HEK293 (cell line): ENCODE measurements at regions not wholly inside any gene's neighbourhood (a gene's known extent, or its start where the extent isn't known, plus 50 kb on each side); places are given as distances from the start of the nearest gene placed in this dataset.

Experiments used
- CTCF ChIA-PET: fragments of 350-600 bp; formaldehyde crosslinking; extraction: SDS; loops from one replicate; lab custom pipeline; 2021; ENCODE audit warnings: antibody characterized with exemption; lab: Yijun Ruan, JAX
- POLR2A ChIA-PET: fragments of 300-600 bp; formaldehyde crosslinking; extraction: SDS; loops from one replicate; lab custom pipeline; 2020; ENCODE audit warnings: antibody characterized with exemption, inconsistent platforms; lab: Yijun Ruan, JAX
- H3K27ac ChIP-seq: fragments of 200-500 bp; sonication (Bioruptor generic); 2 replicates; pipeline ENCODE4 v1.5.1; 2014; ENCODE audit warnings: low read depth, low read length, control low read depth, inconsistent platforms; ENCODE audit errors: extremely low read depth
- H3K36me3 ChIP-seq, 2 experiments: fragments of 200-500 bp in 1 of 2; sonication (Bioruptor generic) in 1 of 2; 1 replicate in 1 of 2; 2 replicates in 1 of 2; pipeline ENCODE4 v1.5.1; 2014 to 2017; ENCODE audit warnings: inconsistent platforms in 2 of 2, low read length in 2 of 2; ENCODE audit not compliant: control insufficient read depth in 2 of 2, insufficient read depth in 1 of 2
- H3K4me1 ChIP-seq: fragments of 200-500 bp; sonication (Bioruptor generic); 2 replicates; pipeline ENCODE4 v1.5.1; 2014; ENCODE audit warnings: mild to moderate bottlenecking, low read length, inconsistent platforms; ENCODE audit not compliant: control insufficient read depth, insufficient read depth
- H3K4me3 ChIP-seq: 2 replicates; pipeline ENCODE4 v1.5.1; 2011; ENCODE audit warnings: low read depth, mild to moderate bottlenecking, control low read depth, low read length, moderate library complexity
- H3K9me3 ChIP-seq: fragments of 200-500 bp; sonication (Bioruptor generic); 2 replicates; pipeline ENCODE4 v1.5.1; 2014; ENCODE audit warnings: low read depth, low read length, inconsistent platforms; ENCODE audit not compliant: control insufficient read depth, insufficient read depth
- GFI1B ChIP-seq: fragments of 450-650 bp; formaldehyde crosslinking; IDR thresholded peaks from 2 replicates; pipeline ENCODE4 v1.5.1; 2016; ENCODE audit warnings: missing biosample characterization, missing genetic modification characterization
- GLIS2 ChIP-seq: fragments of 450-650 bp; formaldehyde crosslinking; IDR thresholded peaks from 2 replicates; pipeline ENCODE4 v1.5.1; 2016; ENCODE audit warnings: missing biosample characterization, missing genetic modification characterization
- IKZF3 ChIP-seq: fragments of 450-650 bp; IDR thresholded peaks from 2 replicates; pipeline ENCODE4 v1.5.0; 2018; ENCODE audit warnings: missing biosample characterization, mild to moderate bottlenecking, missing genetic modification characterization, moderate library complexity
- KLF10 ChIP-seq: fragments of 450-650 bp; IDR thresholded peaks from 2 replicates; pipeline ENCODE4 v1.5.1; 2018; ENCODE audit warnings: missing biosample characterization, mild to moderate bottlenecking, missing genetic modification characterization
- ZNF140 ChIP-seq: fragments of 450-650 bp; formaldehyde crosslinking; IDR thresholded peaks from 2 replicates; pipeline ENCODE4 v1.5.1; 2016; ENCODE audit warnings: missing biosample characterization, missing genetic modification characterization
- ZNF426 ChIP-seq: fragments of 450-650 bp; formaldehyde crosslinking; IDR thresholded peaks from 2 replicates; pipeline ENCODE4 v1.5.1; 2017; ENCODE audit warnings: missing biosample characterization, missing genetic modification characterization, mild to moderate bottlenecking, inconsistent platforms, moderate library complexity
- ZNF48 ChIP-seq: fragments of 450-650 bp; formaldehyde crosslinking; IDR thresholded peaks from 2 replicates; pipeline ENCODE4 v1.5.1; 2016; ENCODE audit warnings: missing biosample characterization, missing genetic modification characterization
- ZNF510 ChIP-seq: fragments of 450-650 bp; formaldehyde crosslinking; IDR thresholded peaks from 2 replicates; pipeline ENCODE4 v1.5.1; 2018; ENCODE audit warnings: mild to moderate bottlenecking, missing genetic modification characterization, missing biosample characterization; ENCODE audit not compliant: insufficient replicate concordance
- ZNF521 ChIP-seq: fragments of 450-650 bp; formaldehyde crosslinking; IDR thresholded peaks from 2 replicates; pipeline ENCODE4 v1.5.1; 2017; ENCODE audit warnings: missing biosample characterization, mild to moderate bottlenecking, missing genetic modification characterization
- ZNF558 ChIP-seq: fragments of 450-650 bp; formaldehyde crosslinking; IDR thresholded peaks from 2 replicates; pipeline ENCODE4 v1.5.1; 2016; ENCODE audit warnings: missing biosample characterization, missing genetic modification characterization
- ZNF621 ChIP-seq: fragments of 450-650 bp; formaldehyde crosslinking; IDR thresholded peaks from 2 replicates; pipeline ENCODE4 v1.5.1; 2017; ENCODE audit warnings: missing biosample characterization, missing genetic modification characterization
- ZNF777 ChIP-seq: fragments of 450-650 bp; formaldehyde crosslinking; IDR thresholded peaks from 2 replicates; pipeline ENCODE4 v1.5.1; 2017; ENCODE audit warnings: missing biosample characterization, missing genetic modification characterization, borderline replicate concordance
- ZNF785 ChIP-seq: fragments of 450-650 bp; formaldehyde crosslinking; IDR thresholded peaks from 2 replicates; pipeline ENCODE4 v1.5.1; 2016; ENCODE audit warnings: missing biosample characterization, missing genetic modification characterization
- TF ChIP-seq, protein P1 (sequence below): fragments of 450-650 bp; formaldehyde crosslinking; IDR thresholded peaks from 2 replicates; pipeline ENCODE4 v1.5.1; 2017; ENCODE audit warnings: missing biosample characterization, missing genetic modification characterization
- TF ChIP-seq, protein P2 (sequence below): fragments of 450-650 bp; IDR thresholded peaks from 2 replicates; pipeline ENCODE4 v1.5.1; 2018; ENCODE audit warnings: missing biosample characterization, missing genetic modification characterization
- TF ChIP-seq, protein P3 (sequence below): fragments of 450-650 bp; formaldehyde crosslinking; IDR thresholded peaks from 2 replicates; pipeline ENCODE4 v1.5.1; 2016; ENCODE audit warnings: missing biosample characterization, missing genetic modification characterization, low read depth
- TF ChIP-seq, protein P4 (sequence below): fragments of 450-650 bp; formaldehyde crosslinking; IDR thresholded peaks from 2 replicates; pipeline ENCODE4 v1.5.1; 2016; ENCODE audit warnings: missing biosample characterization, missing genetic modification characterization
- TF ChIP-seq, protein P5 (sequence below): fragments of 450-650 bp; formaldehyde crosslinking; IDR thresholded peaks from 2 replicates; pipeline ENCODE4 v1.5.1; 2016; ENCODE audit warnings: missing biosample characterization, missing genetic modification characterization
- TF ChIP-seq, protein P6 (sequence below): fragments of 450-650 bp; formaldehyde crosslinking; IDR thresholded peaks from 2 replicates; pipeline ENCODE4 v1.5.1; 2016; ENCODE audit warnings: missing biosample characterization, missing genetic modification characterization

DNA sequence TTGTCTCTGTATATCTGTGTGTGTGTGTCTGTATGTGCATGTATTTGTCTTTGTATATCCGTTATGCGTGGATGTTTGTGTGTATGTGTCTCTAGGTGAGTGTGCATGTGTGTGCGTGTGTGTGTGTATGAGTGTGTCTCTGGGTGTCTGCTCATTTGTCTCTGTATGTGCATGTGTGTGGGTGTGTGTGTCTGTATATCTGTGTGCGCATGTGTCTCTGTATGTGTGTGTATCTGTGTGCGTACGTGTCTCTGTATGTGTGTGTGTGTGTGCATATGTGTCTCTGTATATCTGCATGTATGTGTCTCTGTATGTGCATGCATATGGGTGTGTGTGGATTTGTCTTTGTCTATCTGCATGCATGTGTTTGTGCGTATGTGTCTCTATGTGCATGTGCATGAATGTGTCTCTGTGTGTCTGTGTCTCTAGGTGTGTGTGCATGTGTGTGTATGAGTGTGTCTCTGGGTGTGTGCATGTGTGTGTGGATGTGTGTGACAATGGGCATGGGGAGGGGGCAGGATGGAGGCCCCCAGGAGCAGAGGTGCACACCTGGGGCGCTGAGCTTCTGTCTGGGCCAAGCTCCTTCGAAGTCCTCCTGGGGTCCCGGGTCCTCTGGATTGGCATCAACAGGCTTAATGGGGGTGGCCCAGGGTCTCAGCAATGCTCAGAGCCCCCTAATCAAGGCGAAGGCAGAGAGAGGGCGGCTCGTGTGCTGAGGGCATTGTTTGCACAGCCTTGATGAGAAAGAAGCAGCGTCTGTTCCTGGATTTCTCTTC lies 373.4 kb upstream of the IRX4 start:
- Histone ChIP-seq H3K36me3 (no peaks in the 10 kb centered on the region), H3K9me3 (no peaks in the 10 kb centered on the region), H3K27ac (no peak overlapping the region), H3K4me3 (no peak overlapping the region), H3K4me1 (no peaks in the 10 kb centered on the region)
- TF ChIP-seq IKZF3 (no peak), ZNF521 (tag by site-specific recombination) (0 out of 2 replicates have a peak, but pooled peaks have one; percentile 22), ZNF426 (tag by site-specific recombination) (no peak), GFI1B (tag by site-specific recombination) (no peak), ZNF785 (tag by site-specific recombination) (peak; percentile 18; the same call in 1 of the 2 replicates), ZNF510 (tag by site-specific recombination) (no peak), ZNF48 (tag by site-specific recombination) (peak; percentile 93)
- TF ChIP-seq, protein P1, sequence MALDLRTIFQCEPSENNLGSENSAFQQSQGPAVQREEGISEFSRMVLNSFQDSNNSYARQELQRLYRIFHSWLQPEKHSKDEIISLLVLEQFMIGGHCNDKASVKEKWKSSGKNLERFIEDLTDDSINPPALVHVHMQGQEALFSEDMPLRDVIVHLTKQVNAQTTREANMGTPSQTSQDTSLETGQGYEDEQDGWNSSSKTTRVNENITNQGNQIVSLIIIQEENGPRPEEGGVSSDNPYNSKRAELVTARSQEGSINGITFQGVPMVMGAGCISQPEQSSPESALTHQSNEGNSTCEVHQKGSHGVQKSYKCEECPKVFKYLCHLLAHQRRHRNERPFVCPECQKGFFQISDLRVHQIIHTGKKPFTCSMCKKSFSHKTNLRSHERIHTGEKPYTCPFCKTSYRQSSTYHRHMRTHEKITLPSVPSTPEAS (tag by site-specific recombination), result peak; percentile 57
- TF ChIP-seq, protein P2, sequence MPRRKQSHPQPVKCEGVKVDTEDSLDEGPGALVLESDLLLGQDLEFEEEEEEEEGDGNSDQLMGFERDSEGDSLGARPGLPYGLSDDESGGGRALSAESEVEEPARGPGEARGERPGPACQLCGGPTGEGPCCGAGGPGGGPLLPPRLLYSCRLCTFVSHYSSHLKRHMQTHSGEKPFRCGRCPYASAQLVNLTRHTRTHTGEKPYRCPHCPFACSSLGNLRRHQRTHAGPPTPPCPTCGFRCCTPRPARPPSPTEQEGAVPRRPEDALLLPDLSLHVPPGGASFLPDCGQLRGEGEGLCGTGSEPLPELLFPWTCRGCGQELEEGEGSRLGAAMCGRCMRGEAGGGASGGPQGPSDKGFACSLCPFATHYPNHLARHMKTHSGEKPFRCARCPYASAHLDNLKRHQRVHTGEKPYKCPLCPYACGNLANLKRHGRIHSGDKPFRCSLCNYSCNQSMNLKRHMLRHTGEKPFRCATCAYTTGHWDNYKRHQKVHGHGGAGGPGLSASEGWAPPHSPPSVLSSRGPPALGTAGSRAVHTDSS (tag by site-specific recombination), result no peak
- TF ChIP-seq, protein P3, sequence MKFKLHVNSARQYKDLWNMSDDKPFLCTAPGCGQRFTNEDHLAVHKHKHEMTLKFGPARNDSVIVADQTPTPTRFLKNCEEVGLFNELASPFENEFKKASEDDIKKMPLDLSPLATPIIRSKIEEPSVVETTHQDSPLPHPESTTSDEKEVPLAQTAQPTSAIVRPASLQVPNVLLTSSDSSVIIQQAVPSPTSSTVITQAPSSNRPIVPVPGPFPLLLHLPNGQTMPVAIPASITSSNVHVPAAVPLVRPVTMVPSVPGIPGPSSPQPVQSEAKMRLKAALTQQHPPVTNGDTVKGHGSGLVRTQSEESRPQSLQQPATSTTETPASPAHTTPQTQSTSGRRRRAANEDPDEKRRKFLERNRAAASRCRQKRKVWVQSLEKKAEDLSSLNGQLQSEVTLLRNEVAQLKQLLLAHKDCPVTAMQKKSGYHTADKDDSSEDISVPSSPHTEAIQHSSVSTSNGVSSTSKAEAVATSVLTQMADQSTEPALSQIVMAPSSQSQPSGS, result no peak
- ChIA-PET POLR2A (no interaction called here), CTCF (no interaction called here)

DNA sequence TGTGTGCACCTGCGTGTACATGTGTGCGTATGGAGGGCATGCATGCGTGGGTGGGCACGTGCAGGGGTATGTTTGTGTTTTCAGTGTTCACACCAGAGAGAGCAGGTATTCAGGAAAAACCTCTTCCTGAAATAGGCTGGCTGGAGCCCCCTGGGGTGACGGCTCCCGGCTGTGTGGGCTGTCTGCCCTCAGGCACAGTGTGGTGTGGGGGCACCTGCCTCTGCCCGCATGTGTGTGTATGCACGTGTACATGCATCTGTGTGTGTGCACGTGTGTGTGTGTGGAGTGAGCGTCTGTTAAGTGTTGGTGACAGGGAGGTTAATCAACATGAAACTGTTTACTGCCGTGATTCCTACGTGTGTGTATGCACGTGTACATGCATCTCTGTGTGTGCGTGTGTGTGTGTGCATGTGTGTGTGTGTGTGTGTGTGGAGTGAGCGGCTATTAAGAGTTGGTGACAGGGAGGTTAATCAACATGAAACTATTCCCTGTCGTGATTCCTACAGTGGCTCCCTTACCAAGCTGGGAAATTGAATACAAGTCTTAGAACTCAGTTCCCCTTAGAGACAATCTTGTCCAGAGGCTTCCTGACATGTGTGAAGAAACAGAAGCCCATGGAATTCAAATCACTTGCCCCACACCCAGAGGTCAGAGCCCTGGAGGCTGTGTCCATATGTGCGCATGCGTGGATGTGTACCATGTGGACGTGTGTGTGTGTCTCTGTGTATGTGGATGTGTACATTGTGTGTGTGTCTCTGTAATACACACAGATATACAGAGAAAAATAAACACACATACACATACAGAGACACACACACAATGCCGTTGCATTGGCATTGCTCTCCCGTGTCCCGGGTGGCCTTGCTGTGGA lies 372.4 kb upstream of the IRX4 start:
- H3K4me3 ChIP-seq, result no peak overlapping the region
- POLR2A ChIA-PET, result no interaction called here
- no peak overlapping the region for H3K27ac ChIP-seq
- H3K9me3 ChIP-seq, result no peaks in the 10 kb centered on the region
- no peaks in the 10 kb centered on the region for H3K36me3 ChIP-seq
- TF ChIP-seq, protein P1 (tag by site-specific recombination), result peak; percentile 55; the same call in 1 of the 2 replicates
- TF ChIP-seq, protein P4, sequence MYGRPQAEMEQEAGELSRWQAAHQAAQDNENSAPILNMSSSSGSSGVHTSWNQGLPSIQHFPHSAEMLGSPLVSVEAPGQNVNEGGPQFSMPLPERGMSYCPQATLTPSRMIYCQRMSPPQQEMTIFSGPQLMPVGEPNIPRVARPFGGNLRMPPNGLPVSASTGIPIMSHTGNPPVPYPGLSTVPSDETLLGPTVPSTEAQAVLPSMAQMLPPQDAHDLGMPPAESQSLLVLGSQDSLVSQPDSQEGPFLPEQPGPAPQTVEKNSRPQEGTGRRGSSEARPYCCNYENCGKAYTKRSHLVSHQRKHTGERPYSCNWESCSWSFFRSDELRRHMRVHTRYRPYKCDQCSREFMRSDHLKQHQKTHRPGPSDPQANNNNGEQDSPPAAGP (tag by site-specific recombination), result no peak
- TF ChIP-seq, all 188 proteins: peak for 1
- no peaks in the 10 kb centered on the region for H3K4me1 ChIP-seq
- CTCF ChIA-PET, result no interaction called here

DNA sequence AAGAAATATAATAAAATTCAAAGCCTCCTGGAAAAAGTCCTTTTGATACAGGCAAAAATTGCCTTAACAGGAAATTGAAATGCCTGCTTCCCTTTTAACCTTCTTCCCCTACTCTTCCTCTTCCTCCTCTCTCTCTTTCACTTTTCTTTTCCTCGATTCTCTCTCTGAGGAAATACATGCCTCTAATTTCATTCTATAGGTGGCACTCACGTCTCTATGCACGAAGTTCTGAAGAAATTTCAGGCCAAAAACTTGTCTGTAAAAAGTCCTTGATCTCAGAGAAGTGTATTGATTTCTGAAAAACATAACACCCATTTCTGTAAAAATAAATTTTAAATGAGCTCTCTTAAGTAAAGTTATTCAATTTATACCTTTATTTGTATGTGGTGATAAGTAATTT lies 371.7 kb upstream of the IRX4 start:
- Histone ChIP-seq H3K36me3 (no peaks in the 10 kb centered on the region), H3K9me3 (no peaks in the 10 kb centered on the region), H3K4me3 (no peak overlapping the region), H3K27ac (no peak overlapping the region), H3K4me1 (no peaks in the 10 kb centered on the region)
- ChIA-PET POLR2A (no interaction called here), CTCF (no interaction called here)
- TF ChIP-seq, protein P5, sequence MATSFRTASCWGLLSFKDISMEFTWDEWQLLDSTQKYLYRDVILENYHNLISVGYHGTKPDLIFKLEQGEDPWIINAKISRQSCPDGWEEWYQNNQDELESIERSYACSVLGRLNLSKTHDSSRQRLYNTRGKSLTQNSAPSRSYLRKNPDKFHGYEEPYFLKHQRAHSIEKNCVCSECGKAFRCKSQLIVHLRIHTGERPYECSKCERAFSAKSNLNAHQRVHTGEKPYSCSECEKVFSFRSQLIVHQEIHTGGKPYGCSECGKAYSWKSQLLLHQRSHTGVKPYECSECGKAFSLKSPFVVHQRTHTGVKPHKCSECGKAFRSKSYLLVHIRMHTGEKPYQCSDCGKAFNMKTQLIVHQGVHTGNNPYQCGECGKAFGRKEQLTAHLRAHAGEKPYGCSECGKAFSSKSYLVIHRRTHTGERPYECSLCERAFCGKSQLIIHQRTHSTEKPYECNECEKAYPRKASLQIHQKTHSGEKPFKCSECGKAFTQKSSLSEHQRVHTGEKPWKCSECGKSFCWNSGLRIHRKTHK (tag by site-specific recombination), result no peak
- TF ChIP-seq ZNF558 (tag by site-specific recombination), result no peak
- no peak for TF ChIP-seq ZNF777 (tag by site-specific recombination)
- no peak for TF ChIP-seq GLIS2 (tag by site-specific recombination)
- TF ChIP-seq KLF10 (tag by site-specific recombination), result no peak
- TF ChIP-seq ZNF140 (tag by site-specific recombination), result no peak
- TF ChIP-seq ZNF621 (tag by site-specific recombination), result no peak
- TF ChIP-seq, protein P6, sequence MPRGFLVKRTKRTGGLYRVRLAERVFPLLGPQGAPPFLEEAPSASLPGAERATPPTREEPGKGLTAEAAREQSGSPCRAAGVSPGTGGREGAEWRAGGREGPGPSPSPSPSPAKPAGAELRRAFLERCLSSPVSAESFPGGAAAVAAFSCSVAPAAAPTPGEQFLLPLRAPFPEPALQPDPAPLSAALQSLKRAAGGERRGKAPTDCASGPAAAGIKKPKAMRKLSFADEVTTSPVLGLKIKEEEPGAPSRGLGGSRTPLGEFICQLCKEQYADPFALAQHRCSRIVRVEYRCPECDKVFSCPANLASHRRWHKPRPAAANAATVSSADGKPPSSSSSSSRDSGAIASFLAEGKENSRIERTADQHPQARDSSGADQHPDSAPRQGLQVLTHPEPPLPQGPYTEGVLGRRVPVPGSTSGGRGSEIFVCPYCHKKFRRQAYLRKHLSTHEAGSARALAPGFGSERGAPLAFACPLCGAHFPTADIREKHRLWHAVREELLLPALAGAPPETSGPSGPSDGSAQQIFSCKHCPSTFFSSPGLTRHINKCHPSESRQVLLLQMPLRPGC (tag by site-specific recombination), result no peak
